ENCODE measurements at regions not wholly inside any gene's neighbourhood (a gene's known extent, or its start where the extent isn't known, plus 50 kb on each side); places are given as distances from the start of the nearest gene placed in this dataset.

- DNase-seq (ENCODE audit: low spot score): no peak
- CTCF ChIA-PET: interaction anchor here (0.6 kb wide), 1 partner anchor 26 kb away, joined by 5 read pairs; no protein-coding TSS in a partner anchor
- TF ChIP-seq CTCF (conservative IDR thresholded peaks at IDR 0.05; ENCODE audit: low read depth): no peak
- POLR2A ChIA-PET (ENCODE audit: low non-redundant PET): no interaction called here
- H3K27ac ChIP-seq: no peak overlapping the region
Measured at GRCh38 chr13:86856991-86857390, 814.2 kb upstream of the SLITRK5 start.

GRCh38 chr13:86858216-86858615 lies 813.0 kb upstream of the SLITRK5 start:
- DNase-seq (ENCODE audit: low spot score): no peak
- no peak for TF ChIP-seq CTCF (conservative IDR thresholded peaks at IDR 0.05; ENCODE audit: low read depth)
- no peak overlapping the region for H3K27ac ChIP-seq
- POLR2A ChIA-PET (ENCODE audit: low non-redundant PET): no interaction called here
- CTCF ChIA-PET: no interaction called here

- ChIA-PET POLR2A (ENCODE audit: low non-redundant PET) (no interaction called here), CTCF (no interaction called here)
- no peak for TF ChIP-seq CTCF (conservative IDR thresholded peaks at IDR 0.05; ENCODE audit: low read depth)
- no peak for DNase-seq (ENCODE audit: low spot score)
- H3K27ac ChIP-seq: no peak overlapping the region
Measured at GRCh38 chr13:86862137-86862536, 809.0 kb upstream of the SLITRK5 start.

- H3K27ac ChIP-seq: no peak overlapping the region
- TF ChIP-seq CTCF (conservative IDR thresholded peaks at IDR 0.05; ENCODE audit: low read depth): no peak
- ChIA-PET POLR2A (ENCODE audit: low non-redundant PET) (no interaction called here), CTCF (interaction anchor here (1.0 kb wide), 1 partner anchor 410 kb away, joined by 4 read pairs; no protein-coding TSS in a partner anchor)
- DNase-seq (ENCODE audit: low spot score): peak; percentile 10
Measured at GRCh38 chr13:86864376-86864775, 806.8 kb upstream of the SLITRK5 start.

GRCh38 chr13:86870444-86870843 lies 800.7 kb upstream of the SLITRK5 start:
- no peak for DNase-seq (ENCODE audit: low spot score)

GRCh38 chr13:86877441-86877840 lies 793.7 kb upstream of the SLITRK5 start:
- no peak overlapping the region for H3K27ac ChIP-seq
- no peak for DNase-seq (ENCODE audit: low spot score)
- no peak for TF ChIP-seq CTCF (conservative IDR thresholded peaks at IDR 0.05; ENCODE audit: low read depth)
- CTCF ChIA-PET: interaction anchor here (0.6 kb wide), 1 partner anchor 18 kb away, joined by 4 read pairs; no protein-coding TSS in a partner anchor
- POLR2A ChIA-PET (ENCODE audit: low non-redundant PET): no interaction called here

More at GRCh38 chr13:86870444-86870843, 800.7 kb upstream of the SLITRK5 start:
- ChIA-PET POLR2A (ENCODE audit: low non-redundant PET) (no interaction called here), CTCF (interaction anchor here (0.6 to 1.8 kb wide), 6 partner anchors 61 to 425 kb away, joined by 3 to 12 read pairs (median 3); no protein-coding TSS in a partner anchor)
- peak; percentile 65 for TF ChIP-seq CTCF (conservative IDR thresholded peaks at IDR 0.05; ENCODE audit: low read depth)
- no peak overlapping the region for H3K27ac ChIP-seq
